ENCODE measurements at regions not wholly inside any gene's neighbourhood (a gene's known extent, or its start where the extent isn't known, plus 50 kb on each side); places are given as distances from the start of the nearest gene placed in this dataset.

DNA sequence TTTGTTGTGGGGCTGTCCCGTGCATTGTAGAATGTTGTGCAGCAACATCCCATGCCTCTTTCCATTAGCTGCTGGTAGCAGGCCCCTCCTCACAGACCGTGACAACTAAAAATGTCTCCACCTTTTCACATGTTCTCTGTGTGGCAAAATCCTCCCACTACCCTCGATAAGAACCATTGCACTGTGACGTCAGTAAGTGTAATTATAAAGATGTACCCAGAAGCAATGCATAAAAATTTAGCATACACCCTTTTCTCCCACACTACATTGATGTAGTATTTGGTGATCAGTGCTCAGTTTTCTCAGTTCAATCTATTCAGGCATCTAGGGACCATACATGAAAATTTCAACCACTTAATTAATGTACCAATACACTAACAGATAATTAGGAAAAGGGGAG lies 389.9 kb downstream of the DOK5 start:
- TF ChIP-seq EZH2phosphoT487 (IDR thresholded peaks at IDR 0.05; ENCODE audit: unreplicated experiment) (no peak), CTCF (conservative IDR thresholded peaks at IDR 0.05; ENCODE audit: low read depth in 2 of 2) (no peak), REST (IDR thresholded peaks at IDR 0.05; ENCODE audit: unreplicated experiment) (no peak), ZNF331 (CRISPR knock-in tag; IDR thresholded peaks at IDR 0.05; ENCODE audit: low read depth) (no peak), EZH2 (IDR thresholded peaks at IDR 0.05; ENCODE audit: low read depth, unreplicated experiment) (no peak), ZNF114 (CRISPR knock-in tag; IDR thresholded peaks at IDR 0.05) (no peak), JUNB (IDR thresholded peaks at IDR 0.05; ENCODE audit: unreplicated experiment) (no peak)

All from GM23338 (cell line).